BLaER1 treated with 17β-estradiol and CSF1 and Interleukin-3, amounts not matched to agents 10 nM and 100 nM (cell line): ENCODE measurements at regions not wholly inside any gene's neighbourhood (a gene's known extent, or its start where the extent isn't known, plus 50 kb on each side); places are given as distances from the start of the nearest gene placed in this dataset.
"Not testable (repeated sequence)": the region's sequence is repeated elsewhere in the genome, so short reads cannot be mapped to it uniquely, and the experiment has no call there.

ENCODE experiments used
- H3K27ac ChIP-seq, 11 experiments: shearing (Covaris generic); formaldehyde crosslinking; 2 replicates each; pipeline ENCODE4 v1.8.1; 2022
- H3K27me3 ChIP-seq, 11 experiments: shearing (Covaris generic); formaldehyde crosslinking; 2 replicates each; pipeline ENCODE4 v1.8.1; 2022
- H3K36me3 ChIP-seq, 11 experiments: shearing (Covaris generic); formaldehyde crosslinking; 2 replicates each; pipeline ENCODE4 v1.8.1; 2022
- H3K4me1 ChIP-seq, 10 experiments: shearing (Covaris generic); formaldehyde crosslinking; 2 replicates each; pipeline ENCODE4 v1.8.1; 2022
- H3K4me2 ChIP-seq, 11 experiments: shearing (Covaris generic); formaldehyde crosslinking; 2 replicates each; pipeline ENCODE4 v1.8.1; 2022
- H3K4me3 ChIP-seq, 10 experiments: shearing (Covaris generic); formaldehyde crosslinking; 2 replicates each; pipeline ENCODE4 v1.8.1; 2022
- H3K9ac ChIP-seq, 11 experiments: shearing (Covaris generic); formaldehyde crosslinking; 2 replicates each; pipeline ENCODE4 v1.8.1; 2022
- H3K9me3 ChIP-seq, 11 experiments: shearing (Covaris generic); formaldehyde crosslinking; replicated peaks in 1 of 11; 2 replicates each; pipeline ENCODE4 v1.8.1; 2022
- H4K20me1 ChIP-seq, 11 experiments: shearing (Covaris generic); formaldehyde crosslinking; 2 replicates each; pipeline ENCODE4 v1.8.1; 2022
- Cebpa-rat ChIP-seq, 11 experiments: shearing (Covaris generic); IDR thresholded peaks; 2 replicates each; pipeline ENCODE4 v1.8.1; 2022

DNA sequence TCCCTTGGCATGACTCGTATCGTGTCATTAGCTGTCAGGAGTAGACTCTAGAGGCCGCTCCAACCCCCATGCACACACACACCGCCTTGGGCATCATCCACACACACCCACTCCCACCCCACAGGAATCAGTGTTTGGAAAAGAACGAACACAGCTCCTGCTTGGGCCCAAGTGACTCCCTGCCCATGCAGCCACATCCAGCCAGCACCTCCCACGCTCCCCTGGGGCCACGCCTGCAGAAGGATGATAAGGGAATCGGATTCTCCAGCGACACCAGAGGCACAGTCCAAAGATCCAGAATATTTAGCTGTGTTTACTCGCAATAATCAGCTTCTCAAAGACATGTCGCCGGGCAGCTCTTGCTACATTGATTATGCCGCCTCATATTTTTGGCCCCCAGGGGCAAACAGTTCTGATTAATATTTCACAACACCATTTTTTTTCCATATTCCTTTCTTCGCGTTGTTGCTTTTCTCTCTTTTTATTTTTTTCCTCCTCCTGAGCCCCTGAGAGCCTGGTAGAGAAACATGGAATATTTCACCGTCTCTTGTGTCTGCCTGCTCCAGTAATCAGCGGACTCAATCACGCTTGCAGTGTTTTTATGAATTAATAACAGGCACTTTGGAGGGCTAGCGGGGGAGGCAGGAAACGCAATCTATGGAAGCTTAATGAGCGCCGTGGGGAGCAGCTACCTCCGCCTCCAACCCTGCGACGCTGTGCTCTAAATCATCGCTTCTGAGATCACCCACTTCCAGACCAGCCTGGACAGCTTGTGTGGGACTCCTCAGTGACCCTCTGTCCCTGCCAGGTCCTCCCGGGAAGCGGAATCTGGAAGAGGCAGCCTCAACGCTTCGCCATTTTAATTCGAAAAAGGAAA, 221.4 kb downstream of the TLE3 start:
- H4K20me1 ChIP-seq: peaks cover 0 to 5% (median 0%) of the 10 kb centered on the region in 11 experiments; a peak in 2 of 22 replicates
- peaks cover 0 to 14% (median 0%) of the 10 kb centered on the region in 11 experiments; a peak in 5 of 22 replicates for H3K27me3 ChIP-seq
- H3K36me3 ChIP-seq: no peaks in the 10 kb centered on the region
- no peak overlapping the region for H3K4me2 ChIP-seq
- no peak overlapping the region for H3K27ac ChIP-seq
- no peak overlapping the region for H3K9ac ChIP-seq
- H3K4me1 ChIP-seq: peaks cover 5 to 10% (median 8%) of the 10 kb centered on the region in 10 experiments; a peak in 17 of 20 replicates
- TF ChIP-seq Cebpa-rat (IDR thresholded peaks at IDR 0.05): peak in 1 of 11 experiments; percentile 15; a peak in 1 of 22 replicates
- peaks cover 14 to 27% (median 21%) of the 10 kb centered on the region in 11 experiments for H3K9me3 ChIP-seq
- no peak overlapping the region for H3K4me3 ChIP-seq

DNA sequence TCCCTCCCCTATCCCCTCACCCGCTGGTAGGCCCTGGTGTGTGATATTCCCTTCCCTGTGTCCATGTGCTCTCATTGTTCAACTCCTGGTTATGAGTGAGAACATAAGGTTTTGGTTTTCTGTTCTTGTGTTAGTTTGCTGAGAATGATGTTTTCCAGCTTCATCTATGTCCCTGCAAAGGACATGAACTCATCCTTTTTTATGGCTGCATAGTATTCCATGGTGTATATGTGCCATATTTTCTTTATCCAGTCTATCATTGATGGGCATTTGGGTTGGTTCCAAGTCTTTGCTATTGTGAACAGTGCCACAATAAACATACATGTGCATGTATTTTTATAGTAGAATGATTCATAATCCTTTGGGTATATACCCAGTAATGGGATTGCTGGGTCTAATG, 217.8 kb downstream of the TLE3 start:
- not testable (repeated sequence) for H3K4me3 ChIP-seq, H3K36me3 ChIP-seq, H3K27ac ChIP-seq, H3K9ac ChIP-seq, H3K27me3 ChIP-seq
- peaks cover 0 to 11% (median 0%) of the 10 kb centered on the region in 11 experiments; a peak in 3 of 22 replicates for H3K9me3 ChIP-seq
- 0 out of 22 replicates have a peak overlapping the region, but pooled peaks of 1 of the 11 experiments have one; percentile 56 for H3K4me2 ChIP-seq
- peaks cover 0 to 10% (median 0%) of the 10 kb centered on the region in 11 experiments; a peak in 1 of 22 replicates for H4K20me1 ChIP-seq
- H3K4me1 ChIP-seq: peaks cover 5 to 25% (median 17%) of the 10 kb centered on the region in 10 experiments; a peak in 17 of 20 replicates

DNA sequence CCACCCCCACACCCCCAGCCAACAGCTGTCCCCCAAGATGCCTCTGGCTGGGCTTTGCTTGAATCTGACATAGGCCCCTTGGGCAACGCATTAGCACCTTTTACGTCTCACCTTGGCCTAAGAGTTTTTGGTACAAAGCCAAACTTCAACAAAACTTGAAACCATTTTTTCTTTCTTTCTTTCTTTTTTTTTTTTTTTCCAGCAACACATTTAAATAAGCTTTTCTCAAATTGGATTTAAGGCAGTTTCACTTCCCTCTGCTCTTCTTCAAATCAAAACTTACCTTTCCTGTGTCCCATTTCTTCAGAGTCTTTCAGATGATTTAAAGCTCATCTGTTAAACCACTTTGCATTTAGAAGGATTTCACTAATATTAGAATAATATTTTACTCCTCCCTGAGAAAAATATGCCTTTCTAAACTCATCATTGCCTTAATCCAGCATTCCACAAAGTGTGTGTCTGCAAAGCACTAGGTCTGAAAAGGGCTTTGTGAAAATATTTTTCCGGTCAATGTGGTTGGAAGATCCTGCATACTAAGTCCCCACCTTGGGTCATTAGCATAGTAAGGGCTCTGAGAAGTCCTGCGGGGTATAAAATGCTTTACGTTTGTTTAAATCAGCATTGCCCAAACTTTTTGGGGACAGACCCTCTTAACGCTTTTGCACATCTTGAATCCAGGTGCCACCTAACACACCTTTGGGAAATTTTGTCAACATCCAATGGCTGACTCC, 217.0 kb downstream of the TLE3 start:
- H3K4me1 ChIP-seq: peaks cover 5 to 25% (median 17%) of the 10 kb centered on the region in 10 experiments; a peak in 17 of 20 replicates
- H3K9ac ChIP-seq: no peak overlapping the region
- peaks cover 0 to 9% (median 0%) of the 10 kb centered on the region in 11 experiments; a peak in 2 of 22 replicates for H3K27me3 ChIP-seq
- TF ChIP-seq Cebpa-rat (IDR thresholded peaks at IDR 0.05): no peak
- H3K9me3 ChIP-seq: peaks cover 0 to 11% (median 0%) of the 10 kb centered on the region in 11 experiments; a peak in 3 of 22 replicates
- H3K36me3 ChIP-seq: no peaks in the 10 kb centered on the region
- H3K4me2 ChIP-seq: peak overlapping the region in 9 of 11 experiments; percentile 11 to 62 (median 47); a peak in 14 of 22 replicates
- no peak overlapping the region for H3K4me3 ChIP-seq
- no peak overlapping the region for H3K27ac ChIP-seq
- H4K20me1 ChIP-seq: peaks cover 0 to 10% (median 0%) of the 10 kb centered on the region in 11 experiments; a peak in 1 of 22 replicates

DNA sequence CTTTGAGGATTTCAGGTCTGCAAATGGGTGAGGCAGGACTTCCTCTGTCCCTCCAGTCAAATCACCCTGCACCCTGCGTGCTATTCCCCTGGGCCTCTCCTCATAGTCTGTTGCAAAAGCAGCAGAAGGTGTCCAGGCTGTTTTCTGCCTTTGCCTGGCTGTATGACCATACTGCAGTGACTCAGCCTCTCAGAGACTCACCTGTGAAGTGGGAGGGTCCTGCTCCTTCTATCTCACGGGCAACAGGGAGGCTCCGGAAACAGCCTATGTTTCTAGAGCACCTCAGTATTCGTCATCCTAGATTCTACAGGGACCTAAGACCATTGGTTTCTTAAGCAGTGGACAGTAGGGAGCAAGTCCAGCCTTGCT, 216.4 kb downstream of the TLE3 start:
- peaks cover 5 to 25% (median 17%) of the 10 kb centered on the region in 10 experiments; a peak in 17 of 20 replicates for H3K4me1 ChIP-seq
- peaks cover 0 to 10% (median 0%) of the 10 kb centered on the region in 11 experiments; a peak in 2 of 22 replicates for H4K20me1 ChIP-seq
- no peak overlapping the region for H3K27ac ChIP-seq
- no peak for TF ChIP-seq Cebpa-rat (IDR thresholded peaks at IDR 0.05)
- peak overlapping the region in 9 of 11 experiments; percentile 11 to 62 (median 47); a peak in 15 of 22 replicates for H3K4me2 ChIP-seq
- H3K4me3 ChIP-seq: no peak overlapping the region
- H3K36me3 ChIP-seq: no peaks in the 10 kb centered on the region
- no peak overlapping the region for H3K9ac ChIP-seq
- H3K27me3 ChIP-seq: peaks cover 0 to 9% (median 0%) of the 10 kb centered on the region in 11 experiments; a peak in 2 of 22 replicates
- peaks cover 0 to 11% (median 0%) of the 10 kb centered on the region in 11 experiments; a peak in 3 of 22 replicates for H3K9me3 ChIP-seq

DNA sequence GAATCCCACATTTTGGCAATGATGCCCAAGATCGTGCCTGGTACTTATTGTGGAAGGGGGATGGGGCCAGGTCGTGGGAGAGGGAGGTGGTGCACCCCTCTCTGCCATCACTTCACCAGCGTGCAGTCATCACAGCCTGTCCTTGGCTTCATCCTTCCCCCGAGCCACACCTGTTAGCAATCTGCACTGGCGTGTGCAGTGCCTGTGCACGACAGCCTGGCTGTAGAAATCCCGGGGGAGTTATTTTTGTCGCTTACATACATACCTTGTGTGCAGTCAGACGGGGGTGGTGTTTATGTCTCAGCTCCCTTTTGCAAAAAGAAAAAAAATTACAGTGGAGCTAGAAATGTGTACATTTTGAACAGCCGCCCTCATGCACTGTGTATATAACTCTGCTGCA, 216.0 kb downstream of the TLE3 start:
- Histone ChIP-seq H4K20me1 (peaks cover 0 to 10% (median 0%) of the 10 kb centered on the region in 11 experiments; a peak in 2 of 22 replicates), H3K27ac (no peak overlapping the region), H3K9me3 (peaks cover 0 to 11% (median 0%) of the 10 kb centered on the region in 11 experiments; a peak in 3 of 22 replicates), H3K4me3 (no peak overlapping the region), H3K4me2 (peak overlapping the region in 10 of 11 experiments; percentile 11 to 62 (median 45); a peak in 16 of 22 replicates), H3K36me3 (no peaks in the 10 kb centered on the region), H3K9ac (no peak overlapping the region), H3K4me1 (peaks cover 5 to 25% (median 17%) of the 10 kb centered on the region in 10 experiments; a peak in 17 of 20 replicates), H3K27me3 (peaks cover 0 to 9% (median 0%) of the 10 kb centered on the region in 11 experiments; a peak in 2 of 22 replicates)
- no peak for TF ChIP-seq Cebpa-rat (IDR thresholded peaks at IDR 0.05)

DNA sequence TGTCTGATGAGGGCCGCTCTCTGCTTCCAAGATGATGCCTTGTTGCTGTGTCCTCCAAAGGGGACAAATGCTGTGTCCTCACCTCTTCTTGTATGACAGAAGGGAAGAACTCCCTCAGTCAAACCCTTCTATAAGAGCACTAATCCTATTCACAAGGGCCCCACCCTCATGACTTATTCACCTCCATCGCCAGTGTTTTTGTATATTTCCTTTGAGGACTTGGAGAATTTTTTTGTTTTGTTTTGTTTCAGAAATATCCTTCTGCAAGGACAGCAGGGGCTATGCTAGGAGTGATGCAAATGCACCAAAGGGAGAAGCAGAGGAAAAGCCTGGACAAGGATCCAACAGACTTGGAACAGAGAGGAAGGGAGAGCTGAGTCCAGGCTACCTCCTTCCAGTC, 214.4 kb downstream of the TLE3 start:
- H3K9me3 ChIP-seq: peaks cover 0 to 11% (median 0%) of the 10 kb centered on the region in 11 experiments; a peak in 3 of 22 replicates
- no peak overlapping the region for H3K4me2 ChIP-seq
- peaks cover 0 to 10% (median 0%) of the 10 kb centered on the region in 11 experiments; a peak in 2 of 22 replicates for H4K20me1 ChIP-seq
- no peak overlapping the region for H3K4me3 ChIP-seq
- no peak overlapping the region for H3K9ac ChIP-seq
- peaks cover 0 to 9% (median 0%) of the 10 kb centered on the region in 11 experiments; a peak in 3 of 22 replicates for H3K27me3 ChIP-seq
- peaks cover 5 to 25% (median 17%) of the 10 kb centered on the region in 10 experiments; a peak in 17 of 20 replicates for H3K4me1 ChIP-seq
- no peaks in the 10 kb centered on the region for H3K36me3 ChIP-seq
- no peak overlapping the region for H3K27ac ChIP-seq
- TF ChIP-seq Cebpa-rat (IDR thresholded peaks at IDR 0.05): no peak

DNA sequence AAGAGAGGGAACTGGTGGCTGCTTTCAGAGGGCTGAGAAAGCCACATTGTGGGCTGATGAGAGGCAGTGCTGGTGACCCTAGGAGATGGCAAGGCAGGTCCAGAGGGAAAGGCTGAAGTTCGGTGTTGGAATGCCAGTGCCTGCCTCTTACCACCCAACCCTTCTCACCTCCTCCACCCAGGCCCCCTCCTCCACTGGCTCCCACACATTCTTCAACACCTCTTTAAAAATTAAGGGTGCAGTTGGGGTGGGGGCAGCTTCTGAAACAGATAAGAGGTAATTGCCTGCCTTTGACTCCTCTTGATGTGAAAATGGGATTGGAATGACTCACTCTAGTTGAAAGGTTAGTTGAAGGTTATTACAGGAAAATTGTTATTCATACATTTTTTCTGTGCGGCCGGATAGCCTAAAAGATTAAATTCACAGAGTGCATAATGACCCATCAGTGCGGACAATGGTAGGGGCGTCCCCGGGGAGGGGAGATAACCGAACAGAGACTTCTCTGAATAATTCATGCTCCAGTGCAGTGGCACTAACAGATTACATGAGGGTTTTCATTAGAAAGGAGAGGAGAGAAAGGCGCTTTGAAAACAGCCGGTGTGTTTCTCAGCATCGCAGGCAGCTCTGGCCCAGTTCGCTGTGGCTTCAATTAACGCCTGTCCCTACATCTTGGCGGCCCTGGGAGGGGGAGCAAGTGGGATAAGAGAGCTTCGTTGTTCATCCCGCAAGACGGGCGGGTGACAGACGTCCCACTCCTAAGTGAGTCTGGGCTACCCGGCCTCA, 212.4 kb downstream of the TLE3 start:
- no peak overlapping the region for H3K4me2 ChIP-seq
- no peak overlapping the region for H3K9ac ChIP-seq
- no peak overlapping the region for H3K27ac ChIP-seq
- peaks cover 0 to 9% (median 0%) of the 10 kb centered on the region in 11 experiments; a peak in 3 of 22 replicates for H3K27me3 ChIP-seq
- H3K4me3 ChIP-seq: no peak overlapping the region
- H3K36me3 ChIP-seq: no peaks in the 10 kb centered on the region
- no peak for TF ChIP-seq Cebpa-rat (IDR thresholded peaks at IDR 0.05)
- H3K9me3 ChIP-seq: peaks cover 0 to 12% (median 0%) of the 10 kb centered on the region in 11 experiments; a peak in 5 of 22 replicates
- H4K20me1 ChIP-seq: peaks cover 0 to 10% (median 0%) of the 10 kb centered on the region in 11 experiments; a peak in 3 of 22 replicates
- H3K4me1 ChIP-seq: peaks cover 4 to 24% (median 17%) of the 10 kb centered on the region in 10 experiments; a peak in 17 of 20 replicates

DNA sequence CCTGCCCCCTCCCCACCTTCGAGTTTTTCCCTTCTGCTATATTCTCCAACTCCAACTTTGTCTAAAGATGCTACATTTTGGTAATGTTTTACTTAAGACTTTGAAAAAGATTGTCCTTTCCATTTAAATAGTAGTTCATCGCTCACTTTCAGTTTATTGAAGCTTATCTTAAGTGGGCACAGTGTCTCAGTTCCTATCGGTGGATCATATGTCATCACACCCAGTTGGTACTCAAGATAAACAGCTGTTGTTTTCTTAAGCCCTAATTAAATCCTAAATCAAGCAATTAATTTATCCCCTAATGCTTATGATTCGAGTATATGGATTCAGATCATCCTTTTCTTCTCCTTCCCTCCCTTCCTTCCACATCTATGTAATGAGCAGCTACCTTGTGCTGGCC, 210.7 kb downstream of the TLE3 start:
- no peak overlapping the region for H3K4me3 ChIP-seq
- H3K27me3 ChIP-seq: peaks cover 0 to 5% (median 0%) of the 10 kb centered on the region in 11 experiments; a peak in 3 of 22 replicates

More for the DNA sequence above, 210.7 kb downstream of the TLE3 start:
- Histone ChIP-seq H3K4me1 (peaks cover 0 to 8% (median 3%) of the 10 kb centered on the region in 10 experiments; a peak in 13 of 20 replicates), H3K36me3 (no peaks in the 10 kb centered on the region), H3K9me3 (peaks cover 4 to 26% (median 9%) of the 10 kb centered on the region in 11 experiments; a peak in 12 of 22 replicates), H4K20me1 (no peaks in the 10 kb centered on the region; a peak in 3 of 22 replicates), H3K9ac (no peak overlapping the region), H3K27ac (no peak overlapping the region), H3K4me2 (no peak overlapping the region)
- TF ChIP-seq Cebpa-rat (IDR thresholded peaks at IDR 0.05): no peak
